GM12873 (cell line): ENCODE measurements at regions not wholly inside any gene's neighbourhood (a gene's known extent, or its start where the extent isn't known, plus 50 kb on each side); places are given as distances from the start of the nearest gene placed in this dataset.

ENCODE experiments used
- CTCF ChIP-seq: IDR thresholded peaks from 2 replicates; pipeline ENCODE4 v1.5.1; 2012; ENCODE audit warnings: low read depth, mild to moderate bottlenecking, moderate library complexity, low read length, control low read depth; ENCODE audit not compliant: insufficient read depth; ENCODE audit errors: missing control alignments

DNA sequence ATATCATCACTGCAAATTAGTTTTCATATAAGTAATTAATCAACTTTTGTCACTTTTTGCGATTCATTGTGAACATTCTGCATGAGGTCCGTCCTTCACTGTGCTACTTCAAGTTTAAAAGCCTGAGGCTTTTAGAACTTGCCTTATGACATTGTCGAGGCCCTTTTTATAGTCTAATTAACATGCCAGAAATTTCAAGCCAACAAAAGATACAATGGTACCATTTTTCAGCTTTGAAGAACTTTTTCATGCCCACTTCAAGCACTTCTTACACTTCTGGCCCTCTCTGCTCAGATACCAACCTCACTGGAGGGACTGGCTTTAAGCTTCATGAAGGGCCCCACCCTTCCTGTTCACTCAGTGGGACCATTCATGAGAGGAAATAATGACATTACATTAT, 323.1 kb downstream of the TPBG start:
- no peak for TF ChIP-seq CTCF

- no peak for TF ChIP-seq CTCF
Observed at GRCh38 chr6:82687855-82688254, 324.2 kb downstream of the TPBG start.

- no peak for TF ChIP-seq CTCF
Observed at GRCh38 chr6:82690283-82690682, 326.7 kb downstream of the TPBG start.

DNA sequence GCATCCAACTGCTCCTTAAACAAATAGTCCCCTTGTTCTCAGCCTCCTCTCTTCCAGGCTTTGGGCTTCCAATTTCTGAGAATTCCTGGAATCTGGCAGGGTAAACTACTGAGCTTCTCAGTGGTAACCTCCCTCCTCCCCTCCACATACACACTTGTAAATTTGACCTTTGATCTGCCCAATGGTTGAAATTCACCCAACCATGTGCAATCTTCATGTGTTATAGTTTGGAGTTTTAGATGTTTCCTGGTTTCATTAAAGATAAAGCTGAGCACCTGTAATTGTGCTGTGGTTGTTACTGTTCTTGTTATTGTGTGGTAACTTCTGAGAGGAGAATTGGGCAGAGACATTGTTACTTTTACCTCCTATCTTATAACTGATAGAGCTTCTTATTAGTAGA, 328.4 kb downstream of the TPBG start:
- TF ChIP-seq CTCF = no peak

GRCh38 chr6:82693094-82693493, 329.5 kb downstream of the TPBG start:
- no peak for TF ChIP-seq CTCF

- TF ChIP-seq CTCF = no peak
Observed at GRCh38 chr6:82701341-82701740, 337.7 kb downstream of the TPBG start.

- no peak for TF ChIP-seq CTCF
Observed at GRCh38 chr6:82702574-82702973, 339.0 kb downstream of the TPBG start.
